ENCODE measurements at regions not wholly inside any gene's neighbourhood (a gene's known extent, or its start where the extent isn't known, plus 50 kb on each side); places are given as distances from the start of the nearest gene placed in this dataset.
A peak's percentile ranks its signal among the peaks of the same experiment; 100 is the strongest.

- H3K4me3 ChIP-seq = no peak overlapping the region
- H3K79me2 ChIP-seq (ENCODE audit: low read depth) = no peaks in the 10 kb centered on the region
- H3F3A ChIP-seq (ENCODE audit: insufficient read depth, low read depth) = no peaks in the 10 kb centered on the region
- H3K36me3 ChIP-seq (ENCODE audit: low read depth) = no peaks in the 10 kb centered on the region
- no peaks in the 10 kb centered on the region for H3K9me2 ChIP-seq (ENCODE audit: insufficient read depth)
- ChIA-PET POLR2A (ENCODE audit: unreplicated experiment) (no interaction called here), CTCF (no interaction called here)
- H3K4me2 ChIP-seq = no peak overlapping the region
- no TSS peak for BruUV-seq (replicated peaks)
- no peaks in the 10 kb centered on the region for H3K27me3 ChIP-seq (ENCODE audit: insufficient read depth, low read depth)
- H3K27ac ChIP-seq = no peak overlapping the region
- no peak for DNase-seq
- no peaks in the 10 kb centered on the region for H3K4me1 ChIP-seq (replicated peaks; ENCODE audit: insufficient read depth)
- TF ChIP-seq EZH2 (IDR thresholded peaks at IDR 0.05; ENCODE audit: low read depth) = no peak
- TF ChIP-seq, protein P1, sequence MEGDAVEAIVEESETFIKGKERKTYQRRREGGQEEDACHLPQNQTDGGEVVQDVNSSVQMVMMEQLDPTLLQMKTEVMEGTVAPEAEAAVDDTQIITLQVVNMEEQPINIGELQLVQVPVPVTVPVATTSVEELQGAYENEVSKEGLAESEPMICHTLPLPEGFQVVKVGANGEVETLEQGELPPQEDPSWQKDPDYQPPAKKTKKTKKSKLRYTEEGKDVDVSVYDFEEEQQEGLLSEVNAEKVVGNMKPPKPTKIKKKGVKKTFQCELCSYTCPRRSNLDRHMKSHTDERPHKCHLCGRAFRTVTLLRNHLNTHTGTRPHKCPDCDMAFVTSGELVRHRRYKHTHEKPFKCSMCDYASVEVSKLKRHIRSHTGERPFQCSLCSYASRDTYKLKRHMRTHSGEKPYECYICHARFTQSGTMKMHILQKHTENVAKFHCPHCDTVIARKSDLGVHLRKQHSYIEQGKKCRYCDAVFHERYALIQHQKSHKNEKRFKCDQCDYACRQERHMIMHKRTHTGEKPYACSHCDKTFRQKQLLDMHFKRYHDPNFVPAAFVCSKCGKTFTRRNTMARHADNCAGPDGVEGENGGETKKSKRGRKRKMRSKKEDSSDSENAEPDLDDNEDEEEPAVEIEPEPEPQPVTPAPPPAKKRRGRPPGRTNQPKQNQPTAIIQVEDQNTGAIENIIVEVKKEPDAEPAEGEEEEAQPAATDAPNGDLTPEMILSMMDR (conservative IDR thresholded peaks at IDR 0.05) = no peak
- no peaks in the 10 kb centered on the region for H4K20me1 ChIP-seq (ENCODE audit: insufficient read depth)
- H3K9me3 ChIP-seq (ENCODE audit: insufficient read depth, low read depth) = no peaks in the 10 kb centered on the region
- intact Hi-C loops (cut with micrococcal nuclease; ENCODE audit: unreplicated experiment) = no loop called here
- no peak overlapping the region for H2AFZ ChIP-seq
These were observed 216.3 kb upstream of the TARS1 start for GRCh38 chr5:33224285-33224961.

- Histone ChIP-seq H3K4me2 (no peak overlapping the region), H3K4me1 (replicated peaks; ENCODE audit: insufficient read depth) (no peaks in the 10 kb centered on the region), H3K4me3 (no peak overlapping the region), H3F3A (ENCODE audit: insufficient read depth, low read depth) (no peaks in the 10 kb centered on the region), H4K20me1 (ENCODE audit: insufficient read depth) (no peaks in the 10 kb centered on the region), H3K36me3 (ENCODE audit: low read depth) (no peaks in the 10 kb centered on the region), H2AFZ (0 out of 2 replicates have a peak overlapping the region, but pooled peaks have one; percentile 14), H3K27ac (no peak overlapping the region), H3K27me3 (ENCODE audit: insufficient read depth, low read depth) (no peaks in the 10 kb centered on the region), H3K9me2 (ENCODE audit: insufficient read depth) (no peaks in the 10 kb centered on the region), H3K79me2 (ENCODE audit: low read depth) (no peaks in the 10 kb centered on the region), H3K9me3 (ENCODE audit: insufficient read depth, low read depth) (no peaks in the 10 kb centered on the region)
- POLR2A ChIA-PET (ENCODE audit: unreplicated experiment) = no interaction called here
- intact Hi-C loops (cut with micrococcal nuclease; ENCODE audit: unreplicated experiment) = no loop called here
- no TSS peak for BruUV-seq (replicated peaks)
- CTCF ChIA-PET = no interaction called here
- TF ChIP-seq EZH2 (IDR thresholded peaks at IDR 0.05; ENCODE audit: low read depth) = no peak
- TF ChIP-seq, protein P1 (conservative IDR thresholded peaks at IDR 0.05) = no peak
- DNase-seq = no peak
These were observed 213.5 kb upstream of the TARS1 start for GRCh38 chr5:33227247-33227646.

DNA sequence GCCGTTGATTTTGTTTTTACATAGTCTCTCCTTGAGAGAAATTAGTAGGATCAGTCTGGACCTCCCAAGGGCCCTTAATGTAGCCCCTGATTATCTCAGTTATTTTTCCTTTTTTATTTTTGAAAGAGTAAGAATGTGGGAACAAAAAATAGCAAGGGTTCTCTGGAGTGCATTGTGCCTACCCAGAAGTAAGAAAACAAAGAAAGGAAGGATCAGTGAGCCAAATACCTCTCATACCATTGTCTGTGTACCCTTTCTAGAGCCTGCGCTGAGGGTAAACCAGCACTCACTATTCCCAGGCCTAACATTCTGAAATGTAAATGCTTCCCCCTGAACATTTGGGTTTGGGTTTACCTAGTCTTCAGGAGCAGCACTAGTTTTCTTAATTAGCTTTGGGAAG, 213.0 kb upstream of the TARS1 start:
- Histone ChIP-seq H4K20me1 (ENCODE audit: insufficient read depth) (no peaks in the 10 kb centered on the region), H3K27ac (no peak overlapping the region), H3K9me2 (ENCODE audit: insufficient read depth) (no peaks in the 10 kb centered on the region), H3K9me3 (ENCODE audit: insufficient read depth, low read depth) (no peaks in the 10 kb centered on the region), H3K36me3 (ENCODE audit: low read depth) (no peaks in the 10 kb centered on the region), H3K27me3 (ENCODE audit: insufficient read depth, low read depth) (no peaks in the 10 kb centered on the region), H3K4me3 (no peak overlapping the region), H3K4me2 (no peak overlapping the region), H3K79me2 (ENCODE audit: low read depth) (no peaks in the 10 kb centered on the region), H2AFZ (0 out of 2 replicates have a peak overlapping the region, but pooled peaks have one; percentile 14), H3K4me1 (replicated peaks; ENCODE audit: insufficient read depth) (no peaks in the 10 kb centered on the region), H3F3A (ENCODE audit: insufficient read depth, low read depth) (no peaks in the 10 kb centered on the region)
- ChIA-PET POLR2A (ENCODE audit: unreplicated experiment) (no interaction called here), CTCF (no interaction called here)
- DNase-seq = no peak
- no TSS peak for BruUV-seq (replicated peaks)
- no peak for TF ChIP-seq EZH2 (IDR thresholded peaks at IDR 0.05; ENCODE audit: low read depth)
- TF ChIP-seq, protein P1 (conservative IDR thresholded peaks at IDR 0.05) = no peak
- intact Hi-C loops (cut with micrococcal nuclease; ENCODE audit: unreplicated experiment) = no loop called here
